ENCODE measurements at regions not wholly inside any gene's neighbourhood (a gene's known extent, or its start where the extent isn't known, plus 50 kb on each side); places are given as distances from the start of the nearest gene placed in this dataset.

- TF ChIP-seq CTCF (IDR thresholded peaks at IDR 0.05; ENCODE audit: insufficient read depth, low read length, poor library complexity, severe bottlenecking) (no peak), EZH2phosphoT487 (conservative IDR thresholded peaks at IDR 0.05; ENCODE audit: low read length) (no peak)
These were observed 549.6 kb downstream of the ZIC1 start for GRCh38 chr3:147958754-147959153.
